Ishikawa (cell line): ENCODE measurements at regions not wholly inside any gene's neighbourhood (a gene's known extent, or its start where the extent isn't known, plus 50 kb on each side); places are given as distances from the start of the nearest gene placed in this dataset.

Source experiments
- CEBPB ChIP-seq: IDR thresholded peaks from 2 replicates; pipeline ENCODE4 v1.6.1; 2012
- CREB1 ChIP-seq: IDR thresholded peaks from 2 replicates; pipeline ENCODE4 v1.6.1; 2012; ENCODE audit warnings: low read depth
- EGR1 ChIP-seq: IDR thresholded peaks from 2 replicates; pipeline ENCODE4 v1.6.1; 2012
- EP300 ChIP-seq: IDR thresholded peaks from 2 replicates; pipeline ENCODE4 v1.6.1; 2012; ENCODE audit warnings: borderline replicate concordance
- FOXM1 ChIP-seq: IDR thresholded peaks from 2 replicates; pipeline ENCODE4 v1.6.1; 2012; ENCODE audit warnings: low read depth, borderline replicate concordance
- NFIC ChIP-seq: IDR thresholded peaks from 2 replicates; pipeline ENCODE4 v1.6.1; 2012
- RAD21 ChIP-seq: IDR thresholded peaks from 2 replicates; pipeline ENCODE4 v1.6.1; 2012; ENCODE audit warnings: low read depth
- REST ChIP-seq: IDR thresholded peaks from 2 replicates; pipeline ENCODE4 v1.6.1; 2012; ENCODE audit warnings: low read depth, mild to moderate bottlenecking
- TAF1 ChIP-seq: IDR thresholded peaks from 2 replicates; pipeline ENCODE4 v1.6.1; 2012; ENCODE audit warnings: low read depth, mild to moderate bottlenecking
- TCF12 ChIP-seq: IDR thresholded peaks from 2 replicates; pipeline ENCODE4 v1.6.1; 2012; ENCODE audit warnings: low read depth
- TEAD4 ChIP-seq: IDR thresholded peaks from 2 replicates; pipeline ENCODE4 v1.6.1; 2012
- USF1 ChIP-seq: IDR thresholded peaks from 2 replicates; pipeline ENCODE4 v1.6.1; 2012
- YY1 ChIP-seq: IDR thresholded peaks from 2 replicates; pipeline ENCODE4 v1.6.1; 2012; ENCODE audit warnings: low read depth
- ZBTB7A ChIP-seq: IDR thresholded peaks from 2 replicates; pipeline ENCODE4 v1.6.1; 2012; ENCODE audit warnings: low read depth
- TF ChIP-seq, protein P1 (sequence below): IDR thresholded peaks from 2 replicates; pipeline ENCODE4 v1.6.1; 2012

GRCh38 chr12:46915836-46916235 is 90.0 kb upstream of the SLC38A4 start:
- no peak for TF ChIP-seq CREB1

DNA sequence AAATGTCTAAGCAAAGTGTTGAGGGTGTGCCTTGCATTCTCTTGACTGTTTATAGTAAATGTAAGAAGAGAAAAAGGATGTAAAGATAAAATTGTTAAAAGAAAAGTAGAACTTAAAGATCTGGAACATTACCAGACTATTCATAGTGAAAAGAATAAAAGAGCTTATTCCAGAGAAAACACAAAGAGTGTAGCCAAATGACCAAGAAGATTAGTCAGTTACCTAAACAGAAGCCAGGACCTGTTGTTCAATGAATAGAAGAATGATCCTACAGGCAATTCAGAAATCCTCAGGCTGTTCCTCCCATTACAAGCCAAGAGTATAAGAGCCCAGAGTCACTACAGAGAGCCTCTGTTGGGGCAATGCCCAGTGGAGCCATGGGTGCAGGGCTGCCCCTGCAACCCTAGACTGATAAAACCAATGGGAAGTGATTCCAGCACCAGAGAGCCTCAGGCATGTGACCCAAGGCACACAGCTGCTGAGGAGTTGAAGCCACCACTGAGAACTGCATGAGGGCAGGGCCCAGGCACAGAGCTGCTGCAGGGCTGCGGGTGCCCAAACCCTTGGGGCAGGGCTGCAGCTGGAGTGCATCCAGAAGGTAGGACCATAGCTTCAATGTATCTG is 91.1 kb upstream of the SLC38A4 start:
- TF ChIP-seq TAF1 (no peak), YY1 (no peak), CEBPB (no peak), TEAD4 (no peak), RAD21 (no peak), CREB1 (no peak), NFIC (no peak), EGR1 (no peak), TCF12 (no peak), ZBTB7A (no peak), USF1 (no peak), REST (no peak), EP300 (no peak), FOXM1 (no peak)
- TF ChIP-seq, protein P1, sequence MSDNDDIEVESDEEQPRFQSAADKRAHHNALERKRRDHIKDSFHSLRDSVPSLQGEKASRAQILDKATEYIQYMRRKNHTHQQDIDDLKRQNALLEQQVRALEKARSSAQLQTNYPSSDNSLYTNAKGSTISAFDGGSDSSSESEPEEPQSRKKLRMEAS, result no peak

DNA sequence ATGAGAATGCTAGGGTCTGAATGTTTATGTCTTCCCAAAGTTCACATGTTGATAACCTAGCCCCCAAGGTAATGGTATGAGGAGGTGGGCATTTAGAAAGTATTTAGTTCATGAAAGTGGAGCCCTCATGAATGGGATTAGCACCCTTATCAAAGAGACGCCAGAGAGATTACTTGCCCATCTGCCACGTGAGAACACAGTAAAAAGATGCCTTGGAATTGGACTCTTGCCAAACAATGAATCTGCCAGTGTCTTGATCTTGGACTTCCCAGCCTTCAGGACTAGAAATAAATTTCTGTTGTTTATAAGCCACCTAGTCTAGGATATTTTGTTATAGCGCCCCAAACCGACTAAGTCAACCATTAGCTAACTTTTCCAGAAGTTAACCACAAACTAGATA is 92.0 kb upstream of the SLC38A4 start:
- no peak for TF ChIP-seq CEBPB
- peak; percentile 8; the same call in 1 of the 2 replicates for TF ChIP-seq NFIC

DNA sequence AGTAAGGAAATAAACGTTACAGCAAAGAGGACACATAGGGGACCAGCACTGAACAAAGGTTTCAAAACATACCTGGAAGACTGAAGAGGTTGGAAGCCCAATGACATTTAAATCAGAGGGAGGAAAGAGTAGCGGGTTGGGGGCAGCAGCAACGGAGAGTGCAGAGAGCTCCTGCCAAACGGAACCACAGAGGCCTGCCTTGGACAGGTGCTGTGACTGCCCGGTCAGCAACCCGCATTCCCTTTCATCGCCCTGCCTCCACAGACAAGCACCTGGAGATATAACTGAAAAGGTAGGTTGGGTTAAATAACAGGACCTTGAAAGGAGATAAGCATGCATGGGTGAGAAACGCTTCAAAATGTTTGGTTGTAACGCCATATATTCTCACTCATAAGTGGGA is 92.8 kb upstream of the SLC38A4 start:
- TF ChIP-seq CEBPB (no peak), CREB1 (no peak), EGR1 (no peak), TEAD4 (no peak), USF1 (no peak), ZBTB7A (no peak), YY1 (no peak), NFIC (no peak), FOXM1 (no peak), TAF1 (no peak), RAD21 (no peak)
- TF ChIP-seq, protein P1, result no peak

GRCh38 chr12:46919666-46920400 is 94.0 kb upstream of the SLC38A4 start:
- no peak for TF ChIP-seq EGR1
- no peak for TF ChIP-seq TCF12
- no peak for TF ChIP-seq EP300
- no peak for TF ChIP-seq TAF1
- no peak for TF ChIP-seq NFIC
- TF ChIP-seq TEAD4, result no peak
- TF ChIP-seq, protein P1, result no peak
- TF ChIP-seq CREB1, result no peak
- TF ChIP-seq USF1, result no peak
- no peak for TF ChIP-seq RAD21
- no peak for TF ChIP-seq CEBPB
- no peak for TF ChIP-seq YY1
- no peak for TF ChIP-seq FOXM1

- no peak for TF ChIP-seq ZBTB7A
- no peak for TF ChIP-seq REST
- no peak for TF ChIP-seq TAF1
- no peak for TF ChIP-seq TEAD4
Measured at GRCh38 chr12:46920499-46920898, 94.7 kb upstream of the SLC38A4 start.
